Ishikawa (cell line): ENCODE measurements at regions not wholly inside any gene's neighbourhood (a gene's known extent, or its start where the extent isn't known, plus 50 kb on each side); places are given as distances from the start of the nearest gene placed in this dataset.

Experiments used
- CEBPB ChIP-seq: IDR thresholded peaks from 2 replicates; pipeline ENCODE4 v1.6.1; 2012
- CREB1 ChIP-seq: IDR thresholded peaks from 2 replicates; pipeline ENCODE4 v1.6.1; 2012; ENCODE audit warnings: low read depth
- EGR1 ChIP-seq: IDR thresholded peaks from 2 replicates; pipeline ENCODE4 v1.6.1; 2012
- EP300 ChIP-seq: IDR thresholded peaks from 2 replicates; pipeline ENCODE4 v1.6.1; 2012; ENCODE audit warnings: borderline replicate concordance
- FOXM1 ChIP-seq: IDR thresholded peaks from 2 replicates; pipeline ENCODE4 v1.6.1; 2012; ENCODE audit warnings: low read depth, borderline replicate concordance
- NFIC ChIP-seq: IDR thresholded peaks from 2 replicates; pipeline ENCODE4 v1.6.1; 2012
- RAD21 ChIP-seq: IDR thresholded peaks from 2 replicates; pipeline ENCODE4 v1.6.1; 2012; ENCODE audit warnings: low read depth
- TAF1 ChIP-seq: IDR thresholded peaks from 2 replicates; pipeline ENCODE4 v1.6.1; 2012; ENCODE audit warnings: low read depth, mild to moderate bottlenecking
- TCF12 ChIP-seq: IDR thresholded peaks from 2 replicates; pipeline ENCODE4 v1.6.1; 2012; ENCODE audit warnings: low read depth
- TEAD4 ChIP-seq: IDR thresholded peaks from 2 replicates; pipeline ENCODE4 v1.6.1; 2012
- YY1 ChIP-seq: IDR thresholded peaks from 2 replicates; pipeline ENCODE4 v1.6.1; 2012; ENCODE audit warnings: low read depth
- ZBTB7A ChIP-seq: IDR thresholded peaks from 2 replicates; pipeline ENCODE4 v1.6.1; 2012; ENCODE audit warnings: low read depth
- TF ChIP-seq, protein P1 (sequence below): IDR thresholded peaks from 2 replicates; pipeline ENCODE4 v1.6.1; 2012; ENCODE audit warnings: low read depth, mild to moderate bottlenecking
- TF ChIP-seq, protein P2 (sequence below): IDR thresholded peaks from 2 replicates; pipeline ENCODE4 v1.6.1; 2012

DNA sequence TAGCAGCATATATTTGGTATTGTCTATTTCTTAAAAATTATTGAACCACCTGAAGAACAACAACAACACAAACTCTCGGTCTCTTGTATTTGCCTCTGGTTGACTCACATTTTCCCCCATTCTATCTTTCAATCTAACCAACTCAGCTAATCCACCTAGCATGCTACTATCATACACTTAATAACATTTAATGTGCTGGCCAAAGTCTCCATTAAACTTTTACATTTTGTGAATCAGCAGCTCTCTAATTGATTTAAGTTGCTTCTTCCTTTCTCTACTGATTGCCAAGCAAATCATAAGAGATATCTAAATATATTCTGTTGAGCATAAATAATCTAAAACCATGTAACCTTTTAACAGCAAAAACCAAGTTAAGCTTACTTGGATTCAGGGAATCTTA is 631.7 kb downstream of the IGSF11 start:
- TF ChIP-seq YY1 (no peak), TAF1 (no peak), FOXM1 (no peak), EP300 (no peak), CREB1 (no peak), EGR1 (no peak), ZBTB7A (no peak), TCF12 (no peak), CEBPB (no peak), RAD21 (no peak), TEAD4 (no peak), NFIC (no peak)
- TF ChIP-seq, protein P1, sequence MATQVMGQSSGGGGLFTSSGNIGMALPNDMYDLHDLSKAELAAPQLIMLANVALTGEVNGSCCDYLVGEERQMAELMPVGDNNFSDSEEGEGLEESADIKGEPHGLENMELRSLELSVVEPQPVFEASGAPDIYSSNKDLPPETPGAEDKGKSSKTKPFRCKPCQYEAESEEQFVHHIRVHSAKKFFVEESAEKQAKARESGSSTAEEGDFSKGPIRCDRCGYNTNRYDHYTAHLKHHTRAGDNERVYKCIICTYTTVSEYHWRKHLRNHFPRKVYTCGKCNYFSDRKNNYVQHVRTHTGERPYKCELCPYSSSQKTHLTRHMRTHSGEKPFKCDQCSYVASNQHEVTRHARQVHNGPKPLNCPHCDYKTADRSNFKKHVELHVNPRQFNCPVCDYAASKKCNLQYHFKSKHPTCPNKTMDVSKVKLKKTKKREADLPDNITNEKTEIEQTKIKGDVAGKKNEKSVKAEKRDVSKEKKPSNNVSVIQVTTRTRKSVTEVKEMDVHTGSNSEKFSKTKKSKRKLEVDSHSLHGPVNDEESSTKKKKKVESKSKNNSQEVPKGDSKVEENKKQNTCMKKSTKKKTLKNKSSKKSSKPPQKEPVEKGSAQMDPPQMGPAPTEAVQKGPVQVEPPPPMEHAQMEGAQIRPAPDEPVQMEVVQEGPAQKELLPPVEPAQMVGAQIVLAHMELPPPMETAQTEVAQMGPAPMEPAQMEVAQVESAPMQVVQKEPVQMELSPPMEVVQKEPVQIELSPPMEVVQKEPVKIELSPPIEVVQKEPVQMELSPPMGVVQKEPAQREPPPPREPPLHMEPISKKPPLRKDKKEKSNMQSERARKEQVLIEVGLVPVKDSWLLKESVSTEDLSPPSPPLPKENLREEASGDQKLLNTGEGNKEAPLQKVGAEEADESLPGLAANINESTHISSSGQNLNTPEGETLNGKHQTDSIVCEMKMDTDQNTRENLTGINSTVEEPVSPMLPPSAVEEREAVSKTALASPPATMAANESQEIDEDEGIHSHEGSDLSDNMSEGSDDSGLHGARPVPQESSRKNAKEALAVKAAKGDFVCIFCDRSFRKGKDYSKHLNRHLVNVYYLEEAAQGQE = no peak
- TF ChIP-seq, protein P2, sequence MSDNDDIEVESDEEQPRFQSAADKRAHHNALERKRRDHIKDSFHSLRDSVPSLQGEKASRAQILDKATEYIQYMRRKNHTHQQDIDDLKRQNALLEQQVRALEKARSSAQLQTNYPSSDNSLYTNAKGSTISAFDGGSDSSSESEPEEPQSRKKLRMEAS = no peak
